SK-N-SH (cell line): ENCODE measurements at regions not wholly inside any gene's neighbourhood (a gene's known extent, or its start where the extent isn't known, plus 50 kb on each side); places are given as distances from the start of the nearest gene placed in this dataset.

ENCODE experiments used
- EZH2phosphoT487 ChIP-seq: fragments of 200-600 bp; sonication (generic); IDR thresholded peaks from 2 replicates; pipeline ENCODE4 v1.6.1; 2017; ENCODE audit warnings: low read depth, mixed run types, mild to moderate bottlenecking, antibody characterized with exemption, moderate library complexity, borderline replicate concordance
- JUND ChIP-seq: IDR thresholded peaks from 2 replicates; pipeline ENCODE4 v1.4.0; 2012
- MEF2A ChIP-seq: IDR thresholded peaks from 2 replicates; pipeline ENCODE4 v1.4.0; 2012; ENCODE audit warnings: low read depth, borderline replicate concordance
- MXI1 ChIP-seq: IDR thresholded peaks from 2 replicates; pipeline ENCODE4 v1.6.1; 2012; ENCODE audit warnings: mild to moderate bottlenecking, low read depth, low read length, improper control_type of control experiment
- NFIC ChIP-seq: IDR thresholded peaks from 2 replicates; pipeline ENCODE4 v1.4.0; 2012; ENCODE audit warnings: borderline replicate concordance
- RAD21 ChIP-seq: IDR thresholded peaks from 2 replicates; pipeline ENCODE4 v1.6.1; 2012; ENCODE audit warnings: mild to moderate bottlenecking, low read length
- RFX5 ChIP-seq: IDR thresholded peaks from 2 replicates; pipeline ENCODE4 v1.6.1; 2012; ENCODE audit warnings: mild to moderate bottlenecking, improper control_type of control experiment, low read length
- TAF1 ChIP-seq: IDR thresholded peaks from 2 replicates; pipeline ENCODE4 v1.6.1; 2012; ENCODE audit warnings: low read depth, mild to moderate bottlenecking, low read length, moderate library complexity, borderline replicate concordance
- TF ChIP-seq, protein P1 (sequence below): fragments of 200-600 bp; sonication (generic); IDR thresholded peaks from 2 replicates; pipeline ENCODE4 v1.6.1; 2017; ENCODE audit warnings: antibody characterized with exemption, mild to moderate bottlenecking, moderate library complexity
- TF ChIP-seq, protein P2 (sequence below): IDR thresholded peaks from 2 replicates; pipeline ENCODE4 v1.6.1; 2012; ENCODE audit warnings: mild to moderate bottlenecking, low read depth, low read length, moderate library complexity
- TF ChIP-seq, protein P3 (sequence below): IDR thresholded peaks from 2 replicates; pipeline ENCODE4 v1.4.0; 2012; ENCODE audit warnings: low read depth, borderline replicate concordance

DNA sequence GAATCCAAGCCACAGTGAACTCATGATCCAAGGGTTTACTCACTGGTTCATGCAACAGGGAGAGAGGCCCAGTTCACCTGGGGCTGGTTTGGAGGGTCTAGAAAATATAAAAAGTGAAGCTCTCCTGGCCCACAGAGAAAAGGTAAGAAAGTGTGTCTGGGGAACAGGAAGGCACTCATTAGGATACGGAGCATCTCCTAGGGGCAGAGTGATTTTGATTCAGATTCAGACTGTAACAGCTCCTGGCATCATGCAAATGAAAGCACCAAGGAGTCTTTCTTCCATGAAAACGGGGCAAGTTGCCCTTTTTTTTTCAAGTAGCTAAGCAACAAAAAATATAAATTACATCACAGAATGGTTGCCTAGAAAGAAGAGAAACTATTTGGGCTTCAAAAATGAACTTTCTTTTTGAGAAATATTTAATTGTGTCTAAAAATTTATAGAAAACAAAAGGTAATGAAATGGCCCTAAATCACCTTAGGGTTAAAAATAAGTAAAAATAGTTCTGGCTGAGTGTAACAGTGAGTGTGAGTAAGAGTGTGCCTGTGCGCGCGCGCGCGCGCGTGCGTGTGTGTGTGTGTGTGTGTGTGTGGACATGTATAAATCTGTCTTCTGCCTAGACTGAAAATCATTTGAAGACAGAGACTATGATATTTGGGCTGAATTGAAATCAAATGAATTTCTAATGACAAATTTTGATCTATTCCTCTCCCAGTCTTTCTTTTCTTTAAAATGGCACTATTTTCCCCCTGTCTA lies 177.8 kb upstream of the ZNF462 start:
- TF ChIP-seq NFIC (no peak), MEF2A (no peak), RAD21 (no peak), EZH2phosphoT487 (no peak), MXI1 (no peak), TAF1 (no peak), RFX5 (no peak), JUND (no peak)
- TF ChIP-seq, protein P1, sequence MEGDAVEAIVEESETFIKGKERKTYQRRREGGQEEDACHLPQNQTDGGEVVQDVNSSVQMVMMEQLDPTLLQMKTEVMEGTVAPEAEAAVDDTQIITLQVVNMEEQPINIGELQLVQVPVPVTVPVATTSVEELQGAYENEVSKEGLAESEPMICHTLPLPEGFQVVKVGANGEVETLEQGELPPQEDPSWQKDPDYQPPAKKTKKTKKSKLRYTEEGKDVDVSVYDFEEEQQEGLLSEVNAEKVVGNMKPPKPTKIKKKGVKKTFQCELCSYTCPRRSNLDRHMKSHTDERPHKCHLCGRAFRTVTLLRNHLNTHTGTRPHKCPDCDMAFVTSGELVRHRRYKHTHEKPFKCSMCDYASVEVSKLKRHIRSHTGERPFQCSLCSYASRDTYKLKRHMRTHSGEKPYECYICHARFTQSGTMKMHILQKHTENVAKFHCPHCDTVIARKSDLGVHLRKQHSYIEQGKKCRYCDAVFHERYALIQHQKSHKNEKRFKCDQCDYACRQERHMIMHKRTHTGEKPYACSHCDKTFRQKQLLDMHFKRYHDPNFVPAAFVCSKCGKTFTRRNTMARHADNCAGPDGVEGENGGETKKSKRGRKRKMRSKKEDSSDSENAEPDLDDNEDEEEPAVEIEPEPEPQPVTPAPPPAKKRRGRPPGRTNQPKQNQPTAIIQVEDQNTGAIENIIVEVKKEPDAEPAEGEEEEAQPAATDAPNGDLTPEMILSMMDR: no peak
- TF ChIP-seq, protein P2, sequence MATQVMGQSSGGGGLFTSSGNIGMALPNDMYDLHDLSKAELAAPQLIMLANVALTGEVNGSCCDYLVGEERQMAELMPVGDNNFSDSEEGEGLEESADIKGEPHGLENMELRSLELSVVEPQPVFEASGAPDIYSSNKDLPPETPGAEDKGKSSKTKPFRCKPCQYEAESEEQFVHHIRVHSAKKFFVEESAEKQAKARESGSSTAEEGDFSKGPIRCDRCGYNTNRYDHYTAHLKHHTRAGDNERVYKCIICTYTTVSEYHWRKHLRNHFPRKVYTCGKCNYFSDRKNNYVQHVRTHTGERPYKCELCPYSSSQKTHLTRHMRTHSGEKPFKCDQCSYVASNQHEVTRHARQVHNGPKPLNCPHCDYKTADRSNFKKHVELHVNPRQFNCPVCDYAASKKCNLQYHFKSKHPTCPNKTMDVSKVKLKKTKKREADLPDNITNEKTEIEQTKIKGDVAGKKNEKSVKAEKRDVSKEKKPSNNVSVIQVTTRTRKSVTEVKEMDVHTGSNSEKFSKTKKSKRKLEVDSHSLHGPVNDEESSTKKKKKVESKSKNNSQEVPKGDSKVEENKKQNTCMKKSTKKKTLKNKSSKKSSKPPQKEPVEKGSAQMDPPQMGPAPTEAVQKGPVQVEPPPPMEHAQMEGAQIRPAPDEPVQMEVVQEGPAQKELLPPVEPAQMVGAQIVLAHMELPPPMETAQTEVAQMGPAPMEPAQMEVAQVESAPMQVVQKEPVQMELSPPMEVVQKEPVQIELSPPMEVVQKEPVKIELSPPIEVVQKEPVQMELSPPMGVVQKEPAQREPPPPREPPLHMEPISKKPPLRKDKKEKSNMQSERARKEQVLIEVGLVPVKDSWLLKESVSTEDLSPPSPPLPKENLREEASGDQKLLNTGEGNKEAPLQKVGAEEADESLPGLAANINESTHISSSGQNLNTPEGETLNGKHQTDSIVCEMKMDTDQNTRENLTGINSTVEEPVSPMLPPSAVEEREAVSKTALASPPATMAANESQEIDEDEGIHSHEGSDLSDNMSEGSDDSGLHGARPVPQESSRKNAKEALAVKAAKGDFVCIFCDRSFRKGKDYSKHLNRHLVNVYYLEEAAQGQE: no peak
- TF ChIP-seq, protein P3, sequence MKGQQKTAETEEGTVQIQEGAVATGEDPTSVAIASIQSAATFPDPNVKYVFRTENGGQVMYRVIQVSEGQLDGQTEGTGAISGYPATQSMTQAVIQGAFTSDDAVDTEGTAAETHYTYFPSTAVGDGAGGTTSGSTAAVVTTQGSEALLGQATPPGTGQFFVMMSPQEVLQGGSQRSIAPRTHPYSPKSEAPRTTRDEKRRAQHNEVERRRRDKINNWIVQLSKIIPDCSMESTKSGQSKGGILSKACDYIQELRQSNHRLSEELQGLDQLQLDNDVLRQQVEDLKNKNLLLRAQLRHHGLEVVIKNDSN: no peak
